ENCODE measurements at regions not wholly inside any gene's neighbourhood (a gene's known extent, or its start where the extent isn't known, plus 50 kb on each side); places are given as distances from the start of the nearest gene placed in this dataset.

DNA sequence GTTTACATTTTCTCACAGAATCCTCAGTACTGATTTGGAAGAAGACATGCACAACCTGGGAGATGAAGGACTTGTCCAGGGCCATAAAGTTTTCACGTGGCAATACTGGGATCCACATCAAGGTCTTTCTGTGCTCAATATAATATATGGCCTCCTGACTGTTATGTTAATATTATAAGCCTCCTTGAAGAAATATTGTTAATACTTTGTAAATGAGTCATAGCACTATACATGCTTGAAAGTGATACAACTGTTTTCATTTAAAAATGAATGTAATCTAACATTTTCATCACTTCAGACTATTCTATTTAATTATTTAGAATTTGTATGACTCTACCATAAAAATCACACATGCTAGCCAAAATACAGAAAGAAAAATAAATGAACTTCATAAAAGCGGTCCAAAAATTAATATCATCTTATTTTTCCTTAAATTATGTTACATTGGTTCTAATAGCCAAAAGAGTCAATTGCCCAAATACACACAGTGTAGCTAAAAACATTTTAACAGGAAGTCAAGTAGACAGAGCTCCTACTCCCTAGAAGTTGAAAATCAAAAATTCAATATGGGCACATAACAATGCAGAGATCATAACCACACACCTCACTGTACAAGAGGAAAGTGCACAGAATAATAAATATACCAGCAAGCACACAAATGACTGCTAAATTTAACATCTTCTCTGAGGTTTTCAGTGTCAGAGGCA, 188.0 kb upstream of the HDDC2 start:
- no peak for DNase-seq (ENCODE audit: low read depth in 4 of 4, low spot score in 3 of 4)

GRCh38 chr6:125491860-125492618, 190.3 kb upstream of the HDDC2 start:
- no peak for DNase-seq (ENCODE audit: low read depth in 4 of 4, low spot score in 3 of 4)

- no peak for DNase-seq (ENCODE audit: low read depth in 4 of 4, low spot score in 3 of 4)
These were observed 196.8 kb upstream of the HDDC2 start for GRCh38 chr6:125498606-125499005.

GRCh38 chr6:125499535-125499934, 197.8 kb upstream of the HDDC2 start:
- no peak for DNase-seq (ENCODE audit: low read depth in 4 of 4, low spot score in 3 of 4)

GRCh38 chr6:125503181-125503580, 201.4 kb upstream of the HDDC2 start:
- DNase-seq (ENCODE audit: low read depth in 4 of 4, low spot score in 3 of 4), result no peak

GRCh38 chr6:125507987-125508655, 206.4 kb upstream of the HDDC2 start:
- peak in 1 of 4 donors; percentile 11 for DNase-seq (ENCODE audit: low read depth in 4 of 4, low spot score in 3 of 4)

- no peak for DNase-seq (ENCODE audit: low read depth in 4 of 4, low spot score in 3 of 4)
These were observed 207.0 kb upstream of the HDDC2 start for GRCh38 chr6:125508793-125509192.

- no peak for DNase-seq (ENCODE audit: low read depth in 4 of 4, low spot score in 3 of 4)
These were observed 207.7 kb upstream of the HDDC2 start for GRCh38 chr6:125509477-125509876.

GRCh38 chr6:125510405-125510804, 208.6 kb upstream of the HDDC2 start:
- DNase-seq (ENCODE audit: low read depth in 4 of 4, low spot score in 3 of 4), result no peak

DNA sequence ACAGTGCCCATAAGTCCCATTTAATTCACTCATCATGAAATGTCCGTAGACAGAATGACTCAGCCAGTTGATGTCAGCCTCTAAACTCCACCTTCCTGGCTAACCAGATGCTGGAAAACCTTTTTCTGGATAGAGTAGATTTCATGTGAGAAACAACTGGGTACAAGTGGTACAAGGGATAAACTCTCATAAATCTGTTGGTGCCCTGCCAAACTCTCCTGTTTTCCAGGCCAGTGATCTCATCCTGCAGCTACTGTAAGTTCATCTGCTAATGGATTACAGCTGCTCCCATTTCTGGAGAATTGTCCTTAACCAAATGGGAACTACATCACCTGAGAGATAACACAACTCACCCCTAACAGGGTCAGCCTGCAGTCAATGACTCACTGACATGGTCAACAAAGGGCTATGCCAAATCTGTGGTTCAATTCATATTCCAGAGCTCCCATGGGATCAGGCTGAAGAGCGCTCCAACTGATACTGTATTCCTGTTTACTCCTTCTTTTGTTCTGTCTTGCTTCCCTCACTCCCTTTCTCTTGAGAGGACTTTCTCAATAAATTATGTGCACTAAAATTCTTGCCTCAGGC, 210.1 kb upstream of the HDDC2 start:
- DNase-seq (ENCODE audit: low read depth in 4 of 4, low spot score in 3 of 4), result no peak

GRCh38 chr6:125512621-125513020, 210.9 kb upstream of the HDDC2 start:
- DNase-seq (ENCODE audit: low read depth in 4 of 4, low spot score in 3 of 4), result no peak

DNA sequence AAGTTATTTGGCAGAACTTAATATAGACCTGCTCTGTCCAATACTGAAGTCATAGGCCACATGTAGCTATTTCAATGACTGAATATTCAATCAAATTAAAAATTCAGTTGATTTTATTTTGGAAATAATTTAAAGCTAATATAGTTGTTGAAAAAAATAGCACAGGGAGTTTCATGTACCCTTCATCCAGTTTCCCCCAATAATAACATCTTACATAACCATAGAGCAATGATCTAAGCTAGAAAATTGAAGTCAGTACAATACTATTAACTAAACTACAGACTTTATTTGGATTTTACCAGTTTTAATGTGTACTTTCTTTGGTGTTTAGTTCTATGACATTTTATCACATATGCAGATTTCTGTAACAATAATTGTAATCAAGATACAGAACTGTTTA, 212.2 kb upstream of the HDDC2 start:
- no peak for DNase-seq (ENCODE audit: low read depth in 4 of 4, low spot score in 3 of 4)

DNA sequence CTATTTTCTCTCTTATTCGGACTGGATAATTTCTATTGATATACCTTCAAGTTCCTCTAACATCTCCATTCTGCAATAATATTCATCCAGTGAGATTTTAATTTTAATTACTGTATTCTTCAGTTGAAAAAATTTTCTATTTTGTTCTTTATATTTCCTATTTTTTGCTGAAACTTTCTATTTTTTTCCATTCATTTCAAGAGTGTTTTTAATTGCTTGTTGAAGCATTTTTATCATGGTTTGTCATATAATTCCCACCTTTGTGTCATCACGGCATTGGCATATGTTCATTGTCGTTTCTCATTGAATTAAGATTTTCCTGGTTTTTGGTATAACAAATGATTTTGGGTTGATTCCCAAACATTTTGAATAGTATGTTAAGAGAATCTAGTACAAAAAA, 214.9 kb upstream of the HDDC2 start:
- no peak for DNase-seq (ENCODE audit: low read depth in 4 of 4, low spot score in 3 of 4)

DNA sequence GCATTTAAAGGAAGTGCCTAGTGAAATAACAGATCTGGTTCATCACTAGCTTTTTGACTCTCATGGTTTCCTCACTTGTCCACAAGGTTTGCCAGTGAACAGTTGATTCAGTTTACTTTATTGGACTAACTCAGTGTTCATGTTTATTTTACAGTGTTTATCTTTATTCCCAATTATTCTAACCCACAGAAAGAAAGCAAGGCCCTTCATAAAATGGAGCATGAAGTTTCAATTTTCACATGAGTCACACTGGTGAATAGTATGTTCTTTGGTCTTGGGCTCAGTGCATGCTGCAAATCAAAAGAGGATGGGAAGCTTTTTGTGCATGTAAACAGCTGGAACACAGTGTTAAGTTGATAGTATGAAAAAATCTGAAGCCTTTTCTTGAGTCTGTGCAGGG, 217.6 kb upstream of the HDDC2 start:
- DNase-seq (ENCODE audit: low read depth in 4 of 4, low spot score in 3 of 4), result no peak

DNA sequence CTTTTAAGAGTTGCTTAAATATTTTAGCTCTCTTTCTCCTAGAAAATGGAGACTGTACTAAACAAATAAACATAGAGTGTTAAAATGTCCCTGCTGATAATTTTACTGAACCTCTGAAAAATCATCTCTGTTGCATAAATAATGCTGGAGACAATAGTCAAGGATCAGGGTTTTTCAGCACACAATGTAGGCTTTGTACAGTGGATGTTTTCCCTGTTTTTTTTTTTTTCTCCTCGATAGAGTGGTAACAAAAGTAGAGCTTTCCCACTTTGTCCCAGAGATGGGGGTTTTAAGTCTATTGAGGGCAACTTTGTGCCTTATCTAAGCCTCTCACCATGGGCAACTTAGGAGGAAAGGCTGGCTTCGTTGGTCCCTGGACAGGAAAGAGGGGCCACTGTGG, 222.6 kb upstream of the HDDC2 start:
- DNase-seq (ENCODE audit: low read depth in 4 of 4, low spot score in 3 of 4), result no peak

DNA sequence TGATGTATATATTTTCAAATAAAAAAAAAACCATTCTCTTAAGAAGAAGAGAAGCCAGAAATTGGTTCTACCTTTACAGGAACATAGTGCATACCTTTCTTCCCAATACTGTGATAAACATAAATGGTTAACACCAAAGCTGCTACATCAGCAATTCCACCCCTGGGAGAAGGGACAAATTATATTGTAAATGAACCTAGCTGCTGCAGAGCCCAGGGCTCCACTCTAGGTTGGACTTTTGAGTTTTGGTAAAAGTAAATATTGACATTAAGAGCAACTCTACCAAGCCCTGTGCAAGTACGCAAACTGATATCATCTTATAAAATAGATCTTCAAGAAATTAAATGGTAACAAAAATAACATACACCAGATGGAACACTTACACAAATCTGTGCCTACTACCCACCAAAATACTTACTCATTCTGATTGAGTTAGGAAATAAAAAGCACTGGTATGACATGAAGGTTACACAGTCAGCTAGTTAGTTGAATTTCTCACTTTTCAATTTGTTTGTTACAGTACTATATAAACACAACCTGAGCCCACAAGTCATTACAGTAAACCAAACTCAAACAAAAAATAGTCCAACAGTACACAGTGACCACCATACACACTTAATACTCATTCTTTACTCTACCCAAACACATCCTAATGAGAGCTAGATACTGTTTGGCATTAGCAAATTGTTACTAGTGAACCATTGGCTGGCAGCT, 223.3 kb upstream of the HEY2 start:
- no peak for DNase-seq (ENCODE audit: low read depth in 4 of 4, low spot score in 3 of 4)

GRCh38 chr6:125528621-125529041, 220.8 kb upstream of the HEY2 start:
- no peak for DNase-seq (ENCODE audit: low read depth in 4 of 4, low spot score in 3 of 4)

DNA sequence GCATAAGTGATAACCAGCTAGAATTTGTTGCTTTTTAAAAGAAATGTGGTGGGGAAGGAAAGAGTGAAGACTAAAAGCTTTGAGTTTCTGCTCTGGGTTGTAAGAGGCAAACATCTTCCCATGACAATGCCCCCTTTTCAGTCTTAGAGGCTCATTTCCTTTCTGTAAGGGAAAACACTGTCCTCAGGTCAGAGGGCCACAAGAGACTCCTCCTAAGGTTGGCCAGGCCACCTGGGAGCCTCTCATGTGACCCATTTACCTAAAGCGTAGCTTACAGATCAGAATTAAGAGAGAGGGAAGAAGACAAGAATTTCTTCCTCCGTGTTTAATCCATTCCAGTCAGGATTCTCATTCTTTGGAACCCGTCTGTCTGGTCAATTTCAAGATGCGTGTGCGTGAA, 220.4 kb upstream of the HEY2 start:
- DNase-seq (ENCODE audit: low read depth in 4 of 4, low spot score in 3 of 4), result no peak

- DNase-seq (ENCODE audit: low read depth in 4 of 4, low spot score in 3 of 4), result no peak
These were observed 215.6 kb upstream of the HEY2 start for GRCh38 chr6:125533710-125534397.
